ENCODE measurements at regions not wholly inside any gene's neighbourhood (a gene's known extent, or its start where the extent isn't known, plus 50 kb on each side); places are given as distances from the start of the nearest gene placed in this dataset.

GRCh38 chr12:43111608-43112007 is 440.4 kb downstream of the ADAMTS20 start:
- Histone ChIP-seq H3K36me3 (ENCODE audit: control insufficient read depth in 2 of 3, insufficient read depth in 3 of 3, low read length in 3 of 3) (no peaks in the 10 kb centered on the region), H3K4me3 (ENCODE audit: low read length) (no peak overlapping the region), H3K4me1 (ENCODE audit: control insufficient read depth in 2 of 2, insufficient read depth in 2 of 2, low read length in 2 of 2) (no peaks in the 10 kb centered on the region), H3K27me3 (ENCODE audit: control insufficient read depth in 2 of 2, insufficient read depth in 2 of 2, low read length in 2 of 2) (no peaks in the 10 kb centered on the region), H3K27ac (ENCODE audit: low read depth, low read length) (no peak overlapping the region), H3K9me3 (ENCODE audit: control insufficient read depth in 2 of 3, low read length in 3 of 3) (no peaks in the 10 kb centered on the region)
- peaks cover 0 to 11% (median 3%) of the 10 kb centered on the region in 11 donors for H3K9me3 Mint-ChIP-seq
- ATAC-seq: no peak
- CTCF ChIA-PET: no interaction called here
- intact Hi-C loops (cut with micrococcal nuclease): no loop called here
- no peak for DNase-seq
- H3K4me1 Mint-ChIP-seq: no peaks in the 10 kb centered on the region
- peaks cover 0 to under 1% (median 0%) of the 10 kb centered on the region in 5 donors for H3K36me3 Mint-ChIP-seq
- POLR2A ChIA-PET: no interaction called here
- H3K27ac Mint-ChIP-seq: no peak overlapping the region
- no peak overlapping the region for H3K4me3 Mint-ChIP-seq
- no peaks in the 10 kb centered on the region for H3K27me3 Mint-ChIP-seq

DNA sequence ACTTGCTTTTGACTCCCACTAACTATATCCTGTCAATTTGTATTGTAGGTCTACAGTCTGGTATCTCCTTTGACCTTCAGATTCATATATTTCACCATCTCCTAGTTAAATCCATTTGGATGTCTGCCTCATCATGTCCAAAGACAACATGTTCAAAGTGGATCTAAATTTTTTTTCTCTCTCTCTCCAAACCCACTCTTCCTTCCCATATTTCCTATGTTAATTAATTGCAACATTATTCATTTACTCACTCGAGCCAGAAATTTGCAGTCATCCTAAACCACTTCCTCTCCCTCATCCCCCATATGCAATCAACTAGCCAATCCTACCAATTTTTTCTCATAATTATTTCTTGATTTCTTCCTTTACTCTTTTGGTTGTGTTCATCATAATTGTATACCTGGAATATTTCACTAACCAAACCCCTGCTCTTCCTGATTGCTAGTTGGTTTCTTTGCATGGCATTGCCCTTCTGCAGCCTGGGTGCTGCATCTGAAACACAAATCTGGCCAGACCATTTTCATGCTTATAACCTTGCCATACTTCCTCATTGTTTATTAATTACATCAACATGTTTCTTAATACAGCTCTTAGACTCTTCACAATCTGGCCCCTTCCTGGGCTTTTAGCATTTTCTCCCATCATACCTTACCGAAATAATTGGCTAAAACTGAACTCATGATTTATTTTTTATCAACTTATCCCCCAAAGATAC is 442.2 kb downstream of the ADAMTS20 start:
- no peak for DNase-seq
- intact Hi-C loops (cut with micrococcal nuclease): no loop called here
- no peaks in the 10 kb centered on the region for H3K27me3 Mint-ChIP-seq
- H3K9me3 Mint-ChIP-seq: peaks cover 0 to 17% (median 3%) of the 10 kb centered on the region in 11 donors
- H3K4me1 ChIP-seq (ENCODE audit: control insufficient read depth in 2 of 2, insufficient read depth in 2 of 2, low read length in 2 of 2): no peaks in the 10 kb centered on the region
- H3K27ac Mint-ChIP-seq: no peak overlapping the region
- no peaks in the 10 kb centered on the region for H3K36me3 ChIP-seq (ENCODE audit: control insufficient read depth in 2 of 3, insufficient read depth in 3 of 3, low read length in 3 of 3)
- no peaks in the 10 kb centered on the region for H3K4me1 Mint-ChIP-seq
- no peak overlapping the region for H3K27ac ChIP-seq (ENCODE audit: low read depth, low read length)
- POLR2A ChIA-PET: no interaction called here
- peaks cover 0 to 3% (median 0%) of the 10 kb centered on the region in 5 donors for H3K36me3 Mint-ChIP-seq
- no peak overlapping the region for H3K4me3 Mint-ChIP-seq
- ATAC-seq: no peak
- no peaks in the 10 kb centered on the region for H3K27me3 ChIP-seq (ENCODE audit: control insufficient read depth in 2 of 2, insufficient read depth in 2 of 2, low read length in 2 of 2)
- H3K9me3 ChIP-seq (ENCODE audit: control insufficient read depth in 2 of 3, low read length in 3 of 3): no peaks in the 10 kb centered on the region
- CTCF ChIA-PET: no interaction called here
- no peak overlapping the region for H3K4me3 ChIP-seq (ENCODE audit: low read length)

GRCh38 chr12:43108656-43109055 is 443.3 kb downstream of the ADAMTS20 start:
- Histone ChIP-seq H3K36me3 (ENCODE audit: control insufficient read depth in 2 of 3, insufficient read depth in 3 of 3, low read length in 3 of 3) (no peaks in the 10 kb centered on the region), H3K4me1 (ENCODE audit: control insufficient read depth in 2 of 2, insufficient read depth in 2 of 2, low read length in 2 of 2) (no peaks in the 10 kb centered on the region), H3K9me3 (ENCODE audit: control insufficient read depth in 2 of 3, low read length in 3 of 3) (no peaks in the 10 kb centered on the region), H3K4me3 (ENCODE audit: low read length) (no peak overlapping the region), H3K27ac (ENCODE audit: low read depth, low read length) (no peak overlapping the region), H3K27me3 (ENCODE audit: control insufficient read depth in 2 of 2, insufficient read depth in 2 of 2, low read length in 2 of 2) (no peaks in the 10 kb centered on the region)
- H3K4me3 Mint-ChIP-seq: no peak overlapping the region
- intact Hi-C loops (cut with micrococcal nuclease): no loop called here
- H3K27me3 Mint-ChIP-seq: no peaks in the 10 kb centered on the region
- H3K4me1 Mint-ChIP-seq: no peaks in the 10 kb centered on the region
- ChIA-PET POLR2A (no interaction called here), CTCF (no interaction called here)
- H3K36me3 Mint-ChIP-seq: peaks cover 0 to 3% (median 0%) of the 10 kb centered on the region in 5 donors
- peaks cover 0 to 17% (median 3%) of the 10 kb centered on the region in 11 donors for H3K9me3 Mint-ChIP-seq
- H3K27ac Mint-ChIP-seq: no peak overlapping the region
- DNase-seq (no peak), ATAC-seq (no peak)

DNA sequence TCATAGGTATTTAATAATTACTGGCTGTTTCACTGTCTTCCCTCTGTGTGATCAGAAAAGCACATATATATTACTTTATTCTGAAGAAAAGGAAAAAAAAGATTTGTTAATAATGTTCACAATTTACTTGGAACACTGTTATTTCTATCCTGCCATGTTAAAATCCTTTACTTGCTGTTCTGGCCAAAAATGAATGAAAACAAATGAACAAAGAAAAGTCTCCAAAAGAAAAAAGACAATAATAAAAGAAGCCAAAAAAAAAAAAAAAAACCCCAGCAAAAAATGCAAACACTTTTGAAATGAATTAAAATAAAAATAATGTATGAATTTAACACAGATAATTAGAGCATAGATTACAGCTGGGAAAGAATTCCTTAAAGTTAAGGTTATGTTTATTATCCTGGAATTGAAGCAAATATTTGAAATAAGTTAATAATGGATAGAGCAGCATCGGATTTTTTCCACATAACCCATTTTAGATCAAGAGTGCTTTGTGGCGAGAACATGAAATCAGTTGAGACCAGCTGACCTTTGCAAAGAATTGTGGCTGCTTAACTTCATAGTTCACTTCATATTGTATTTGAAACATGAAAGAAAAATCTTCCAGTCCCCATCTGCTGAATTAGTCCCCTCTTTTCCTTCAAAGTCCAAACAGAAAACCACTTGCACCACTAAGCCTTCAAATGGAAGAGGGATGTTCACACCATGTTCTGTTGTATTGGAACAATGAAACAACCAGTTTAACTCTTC is 444.8 kb downstream of the ADAMTS20 start:
- ATAC-seq (no peak), DNase-seq (no peak)
- no peak overlapping the region for H3K27ac Mint-ChIP-seq
- H3K27me3 Mint-ChIP-seq: no peaks in the 10 kb centered on the region
- no peak overlapping the region for H3K4me3 ChIP-seq (ENCODE audit: low read length)
- no peak overlapping the region for H3K4me3 Mint-ChIP-seq
- POLR2A ChIA-PET: no interaction called here
- intact Hi-C loops (cut with micrococcal nuclease): no loop called here
- H3K36me3 ChIP-seq (ENCODE audit: control insufficient read depth in 2 of 3, insufficient read depth in 3 of 3, low read length in 3 of 3): no peaks in the 10 kb centered on the region
- H3K9me3 ChIP-seq (ENCODE audit: control insufficient read depth in 2 of 3, low read length in 3 of 3): no peaks in the 10 kb centered on the region
- no peaks in the 10 kb centered on the region for H3K4me1 Mint-ChIP-seq
- no peaks in the 10 kb centered on the region for H3K27me3 ChIP-seq (ENCODE audit: control insufficient read depth in 2 of 2, insufficient read depth in 2 of 2, low read length in 2 of 2)
- H3K36me3 Mint-ChIP-seq: peaks cover 0 to 3% (median 0%) of the 10 kb centered on the region in 5 donors
- H3K9me3 Mint-ChIP-seq: peaks cover 0 to 17% (median 4%) of the 10 kb centered on the region in 11 donors
- CTCF ChIA-PET: no interaction called here
- H3K4me1 ChIP-seq (ENCODE audit: control insufficient read depth in 2 of 2, insufficient read depth in 2 of 2, low read length in 2 of 2): no peaks in the 10 kb centered on the region
- H3K27ac ChIP-seq (ENCODE audit: low read depth, low read length): no peak overlapping the region

DNA sequence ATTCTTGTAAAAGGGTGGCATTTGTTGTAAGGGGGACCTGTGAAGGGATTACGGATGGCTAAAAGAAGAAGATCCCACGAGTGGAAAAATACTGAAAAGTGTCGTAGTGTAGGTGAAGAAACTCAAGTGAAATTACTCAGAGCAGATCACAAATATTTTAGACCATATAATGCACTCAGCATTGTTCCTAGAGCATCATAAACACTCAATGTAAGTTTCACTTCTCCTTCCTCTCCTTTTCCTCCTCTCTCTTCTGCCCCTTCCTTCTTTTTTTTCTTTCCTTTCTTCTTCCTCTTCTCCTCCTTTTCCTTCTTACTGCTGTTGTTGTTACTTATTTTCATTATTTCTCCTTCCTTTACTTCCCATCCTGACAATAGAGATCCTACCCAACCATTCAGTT is 445.6 kb downstream of the ADAMTS20 start:
- Mint-ChIP-seq H3K9me3 (peaks cover 0 to 17% (median 3%) of the 10 kb centered on the region in 11 donors), H3K4me1 (no peaks in the 10 kb centered on the region), H3K27me3 (no peaks in the 10 kb centered on the region), H3K27ac (no peak overlapping the region), H3K4me3 (no peak overlapping the region), H3K36me3 (peaks cover 0 to 3% (median 0%) of the 10 kb centered on the region in 5 donors)
- no peak overlapping the region for H3K27ac ChIP-seq (ENCODE audit: low read depth, low read length)
- CTCF ChIA-PET: no interaction called here
- DNase-seq (no peak), ATAC-seq (no peak)
- H3K27me3 ChIP-seq (ENCODE audit: control insufficient read depth in 2 of 2, insufficient read depth in 2 of 2, low read length in 2 of 2): no peaks in the 10 kb centered on the region
- no peak overlapping the region for H3K4me3 ChIP-seq (ENCODE audit: low read length)
- intact Hi-C loops (cut with micrococcal nuclease): no loop called here
- no peaks in the 10 kb centered on the region for H3K9me3 ChIP-seq (ENCODE audit: control insufficient read depth in 2 of 3, low read length in 3 of 3)
- no peaks in the 10 kb centered on the region for H3K4me1 ChIP-seq (ENCODE audit: control insufficient read depth in 2 of 2, insufficient read depth in 2 of 2, low read length in 2 of 2)
- H3K36me3 ChIP-seq (ENCODE audit: control insufficient read depth in 2 of 3, insufficient read depth in 3 of 3, low read length in 3 of 3): no peaks in the 10 kb centered on the region
- POLR2A ChIA-PET: no interaction called here

- H3K27ac ChIP-seq (ENCODE audit: low read depth, low read length): no peak overlapping the region
- Mint-ChIP-seq H3K36me3 (peaks cover 0 to 3% (median 0%) of the 10 kb centered on the region in 5 donors), H3K4me1 (no peaks in the 10 kb centered on the region), H3K27me3 (no peaks in the 10 kb centered on the region), H3K27ac (no peak overlapping the region), H3K4me3 (no peak overlapping the region), H3K9me3 (peaks cover 0 to 17% (median 3%) of the 10 kb centered on the region in 11 donors)
- no peaks in the 10 kb centered on the region for H3K36me3 ChIP-seq (ENCODE audit: control insufficient read depth in 2 of 3, insufficient read depth in 3 of 3, low read length in 3 of 3)
- no peak for ATAC-seq
- H3K4me3 ChIP-seq (ENCODE audit: low read length): no peak overlapping the region
- POLR2A ChIA-PET: no interaction called here
- DNase-seq: no peak
- no peaks in the 10 kb centered on the region for H3K9me3 ChIP-seq (ENCODE audit: control insufficient read depth in 2 of 3, low read length in 3 of 3)
- intact Hi-C loops (cut with micrococcal nuclease): no loop called here
- CTCF ChIA-PET: no interaction called here
- no peaks in the 10 kb centered on the region for H3K27me3 ChIP-seq (ENCODE audit: control insufficient read depth in 2 of 2, insufficient read depth in 2 of 2, low read length in 2 of 2)
- no peaks in the 10 kb centered on the region for H3K4me1 ChIP-seq (ENCODE audit: control insufficient read depth in 2 of 2, insufficient read depth in 2 of 2, low read length in 2 of 2)
Observed at GRCh38 chr12:43105426-43105981, 446.5 kb downstream of the ADAMTS20 start.
